ENCODE measurements at regions not wholly inside any gene's neighbourhood (a gene's known extent, or its start where the extent isn't known, plus 50 kb on each side); places are given as distances from the start of the nearest gene placed in this dataset.

DNA sequence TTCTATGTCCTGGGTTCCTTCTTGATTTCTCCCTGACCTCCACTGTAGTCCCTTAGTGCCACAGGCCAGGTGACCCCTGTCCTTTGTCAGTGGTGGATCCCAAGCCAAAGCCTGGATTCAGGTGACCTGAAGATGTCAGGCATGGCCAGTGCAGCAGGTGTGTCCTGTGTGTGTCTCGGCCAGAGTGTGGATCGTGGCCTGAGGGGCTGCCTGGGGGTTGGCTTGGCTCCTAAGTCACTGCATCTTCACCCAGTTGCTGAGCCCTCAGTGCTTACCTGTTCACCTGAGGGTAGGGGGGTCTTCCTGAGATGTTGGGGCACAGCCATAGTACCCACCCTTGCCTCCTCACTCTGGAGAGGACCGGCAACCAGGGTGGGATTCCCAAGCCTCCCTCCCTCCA lies 61.8 kb upstream of the PITX1 start:
- no peak for TF ChIP-seq CTCF (IDR thresholded peaks at IDR 0.05; ENCODE audit: borderline replicate concordance, extremely low read depth, low read length, poor library complexity, severe bottlenecking)
- TF ChIP-seq EZH2 (IDR thresholded peaks at IDR 0.05; ENCODE audit: borderline replicate concordance, low read depth, low read length, severe bottlenecking), result no peak
